A549 (cell line): ENCODE measurements at regions not wholly inside any gene's neighbourhood (a gene's known extent, or its start where the extent isn't known, plus 50 kb on each side); places are given as distances from the start of the nearest gene placed in this dataset.

Source experiments
- ATAC-seq, 2 experiments: fragments of 200-7000 bp in 1 of 2; fragments of >200 bp in 1 of 2; cut with Nextera tagmentation in 1 of 2; cut with Tn5 transposase in 1 of 2; 3 replicates each; pipeline versions ENCODE4 v1.8.0 to v1.9.1; 2018 to 2020; ENCODE audit warnings: mild to moderate bottlenecking in 1 of 2, moderate library complexity in 1 of 2
- CTCF ChIA-PET: fragments of 300-600 bp; sonication (Branson Sonifier 250); formaldehyde crosslinking; extraction: SDS; loops from one replicate; lab custom pipeline; 2021; ENCODE audit warnings: antibody characterized with exemption, inconsistent platforms; lab: Yijun Ruan, JAX
- POLR2A ChIA-PET: fragments of 350-600 bp; formaldehyde crosslinking; extraction: SDS; loops from one replicate; lab custom pipeline; 2021; ENCODE audit warnings: antibody characterized with exemption, inconsistent platforms; lab: Yijun Ruan, JAX
- DNase-seq, 2 experiments: peaks; one replicate each; pipeline versions ENCODE4 v3.0.0 to v3.0.0-alpha.2; 2011 to 2016; ENCODE audit warnings: low read depth in 1 of 2, low spot score in 1 of 2
- FAIRE-seq: peaks from 2 replicates; lab custom pipeline; 2011; peaks lifted over from hg19 to GRCh38; lab: Jason Lieb, UNC
- H3K27ac ChIP-seq, 2 experiments: fragments of >200 bp; sonication (Bioruptor Twin); formaldehyde crosslinking; 3 replicates each; pipeline ENCODE4 v1.5.1; 2016 to 2017
- H3K4me1 ChIP-seq: fragments of >200 bp; sonication (Bioruptor Twin); formaldehyde crosslinking; 3 replicates; pipeline ENCODE4 v1.6.1; 2016
- H3K4me2 ChIP-seq: fragments of >200 bp; sonication (Bioruptor Twin); formaldehyde crosslinking; 3 replicates; pipeline ENCODE4 v1.6.1; 2016
- H3K4me3 ChIP-seq: fragments of >200 bp; sonication (Bioruptor Twin); formaldehyde crosslinking; 3 replicates; pipeline ENCODE4 v1.5.1; 2016
- H3K9me3 ChIP-seq: fragments of >200 bp; sonication (Bioruptor Twin); formaldehyde crosslinking; 3 replicates; pipeline ENCODE4 v1.6.1; 2016
- ATOH8 ChIP-seq: fragments of 250-450 bp; sonication (Bioruptor Pico); IDR thresholded peaks from 2 replicates; pipeline ENCODE4 v1.5.0; 2020; ENCODE audit warnings: low read depth, mild to moderate bottlenecking, moderate library complexity
- BCL3 ChIP-seq: fragments of >200 bp; sonication (Bioruptor Twin); formaldehyde crosslinking; IDR thresholded peaks from 3 replicates; pipeline ENCODE4 v1.6.1; 2016
- CHD4 ChIP-seq: fragments of 200-600 bp; sonication (generic); IDR thresholded peaks from 2 replicates; pipeline ENCODE4 v1.6.1; 2016; ENCODE audit warnings: antibody characterized with exemption, mild to moderate bottlenecking, borderline replicate concordance
- E2F6 ChIP-seq: IDR thresholded peaks from 2 replicates; pipeline ENCODE4 v1.6.1; 2012; ENCODE audit warnings: low read depth, borderline replicate concordance
- EHF ChIP-seq: fragments of 250-450 bp; sonication (Bioruptor Pico); IDR thresholded peaks from 2 replicates; pipeline ENCODE4 v1.5.0; 2020; ENCODE audit warnings: mild to moderate bottlenecking
- ELK1 ChIP-seq: fragments of 150-350 bp; IDR thresholded peaks from 2 replicates; pipeline ENCODE4 v1.6.1; 2014; ENCODE audit warnings: low read depth, mild to moderate bottlenecking, low read length
- FOSL2 ChIP-seq, 2 experiments: fragments of 450-650 bp in 1 of 2; fragments of >200 bp in 1 of 2; sonication (Bioruptor Twin) in 1 of 2; formaldehyde crosslinking; IDR thresholded peaks; 2 replicates each; pipeline versions ENCODE4 v1.5.0 to v1.6.1; 2016 to 2020; ENCODE audit warnings: mild to moderate bottlenecking in 1 of 2, moderate library complexity in 1 of 2
- HEYL ChIP-seq: fragments of 250-450 bp; sonication (Bioruptor Pico); IDR thresholded peaks from 2 replicates; pipeline ENCODE4 v1.8.0; 2021; ENCODE audit warnings: mild to moderate bottlenecking, moderate library complexity
- HMGXB4 ChIP-seq: fragments of 250-450 bp; sonication (Bioruptor Pico); IDR thresholded peaks from 2 replicates; pipeline ENCODE4 v1.5.0; 2021; ENCODE audit warnings: mild to moderate bottlenecking, moderate library complexity, borderline replicate concordance
- HOXB5 ChIP-seq: fragments of 250-450 bp; sonication (Bioruptor Pico); IDR thresholded peaks from 2 replicates; pipeline ENCODE4 v1.5.0; 2020; ENCODE audit warnings: mild to moderate bottlenecking, moderate library complexity
- JUN ChIP-seq, 2 experiments: fragments of >200 bp; sonication (Bioruptor Twin); formaldehyde crosslinking; IDR thresholded peaks; 2 replicates in 1 of 2; 3 replicates in 1 of 2; pipeline ENCODE4 v1.6.1; 2016 to 2017
- JUNB ChIP-seq: fragments of >200 bp; sonication (Bioruptor Twin); formaldehyde crosslinking; IDR thresholded peaks from 2 replicates; pipeline ENCODE4 v1.6.1; 2016
- MYC ChIP-seq: IDR thresholded peaks from 2 replicates; pipeline ENCODE4 v1.6.1; 2012; ENCODE audit warnings: mild to moderate bottlenecking, inconsistent platforms, low read length, improper control_type of control experiment, borderline replicate concordance
- NFE2L2 ChIP-seq: fragments of 150-350 bp; conservative IDR thresholded peaks from 2 replicates; pipeline ENCODE4 v1.6.1; 2014; ENCODE audit warnings: low read length
- NR3C1 ChIP-seq: fragments of >200 bp; sonication (Bioruptor Twin); formaldehyde crosslinking; IDR thresholded peaks from 3 replicates; pipeline ENCODE4 v1.6.1; 2017
- POLR2AphosphoS2 ChIP-seq: conservative IDR thresholded peaks from 2 replicates; pipeline ENCODE4 v1.6.1; 2012; ENCODE audit warnings: low read length, improper control_type of control experiment, inconsistent platforms
- RAD21 ChIP-seq, 2 experiments: fragments of >200 bp in 1 of 2; sonication (Bioruptor Twin) in 1 of 2; formaldehyde crosslinking in 1 of 2; IDR thresholded peaks in 1 of 2; conservative IDR thresholded peaks in 1 of 2; 2 replicates in 1 of 2; 3 replicates in 1 of 2; pipeline ENCODE4 v1.6.1; 2012 to 2018; ENCODE audit warnings: inconsistent platforms in 1 of 2
- RARB ChIP-seq: fragments of 250-450 bp; sonication (Bioruptor Pico); IDR thresholded peaks from 2 replicates; pipeline ENCODE4 v1.8.0; 2021; ENCODE audit warnings: mild to moderate bottlenecking, moderate library complexity
- TP53 ChIP-seq: fragments of 250-450 bp; sonication (Bioruptor Pico); IDR thresholded peaks from 2 replicates; pipeline ENCODE4 v1.5.0; 2021; ENCODE audit warnings: mild to moderate bottlenecking, moderate library complexity
- USF2 ChIP-seq: fragments of 450-650 bp; IDR thresholded peaks from 2 replicates; pipeline ENCODE4 v1.6.1; 2014; ENCODE audit warnings: antibody characterized with exemption
- WGBS: methylation state at CpG from one replicate; pipeline ENCODE4 v1.1.6; 2017; ENCODE audit errors: missing lambda C conversion rate; 5-methylcytosine and 5-hydroxymethylcytosine counted together

- POLR2A ChIA-PET, result no interaction called here
- FAIRE-seq, result no peak
- Histone ChIP-seq H3K4me2 (no peak overlapping the region), H3K9me3 (no peaks in the 10 kb centered on the region), H3K4me1 (no peaks in the 10 kb centered on the region), H3K4me3 (no peak overlapping the region), H3K27ac (no peak overlapping the region)
- 15% methylated on average over 6 of the region's 6 CpGs for WGBS
- ATAC-seq, result no peak
- DNase-seq, result no peak
- CTCF ChIA-PET, result no interaction called here
- TF ChIP-seq USF2, result no peak
These were observed 173.7 kb upstream of the CDH11 start for GRCh38 chr16:65295527-65295926.

GRCh38 chr16:65294708-65295107 lies 172.8 kb upstream of the CDH11 start:
- no peak for FAIRE-seq
- POLR2A ChIA-PET, result no interaction called here
- Histone ChIP-seq H3K4me1 (no peaks in the 10 kb centered on the region), H3K27ac (no peak overlapping the region), H3K4me2 (no peak overlapping the region), H3K4me3 (no peak overlapping the region), H3K9me3 (no peaks in the 10 kb centered on the region)
- no peak for DNase-seq
- 33% methylated on average over 2 of the region's 2 CpGs for WGBS
- TF ChIP-seq ATOH8 (no peak), RARB (CRISPR knock-in tag) (no peak), HOXB5 (CRISPR knock-in tag) (no peak), POLR2AphosphoS2 (no peak), RAD21 (conservative IDR thresholded peaks at IDR 0.05 in 1 of 2, IDR thresholded peaks at IDR 0.05 in 1 of 2) (no peak), HMGXB4 (CRISPR knock-in tag) (no peak)
- no peak for ATAC-seq
- CTCF ChIA-PET, result no interaction called here

GRCh38 chr16:65294165-65294564 lies 172.3 kb upstream of the CDH11 start:
- ATAC-seq (no peak), DNase-seq (no peak), FAIRE-seq (no peak)
- CTCF ChIA-PET, result no interaction called here
- WGBS, result 0% methylated on average over 3 of the region's 3 CpGs
- Histone ChIP-seq H3K27ac (no peak overlapping the region), H3K4me1 (no peaks in the 10 kb centered on the region), H3K4me2 (no peak overlapping the region), H3K4me3 (no peak overlapping the region), H3K9me3 (no peaks in the 10 kb centered on the region)
- TF ChIP-seq EHF, result no peak
- no peak for TF ChIP-seq E2F6
- no peak for TF ChIP-seq CHD4
- TF ChIP-seq ELK1, result no peak
- TF ChIP-seq NR3C1, result no peak
- no peak for TF ChIP-seq HEYL (CRISPR knock-in tag)
- TF ChIP-seq MYC, result no peak
- no peak for TF ChIP-seq JUNB
- no peak for TF ChIP-seq JUN (IDR thresholded peaks at IDR 0.05)
- TF ChIP-seq FOSL2 (IDR thresholded peaks at IDR 0.05), result no peak
- TF ChIP-seq FOSL2 (CRISPR knock-in tag; IDR thresholded peaks at IDR 0.05), result no peak
- no peak for TF ChIP-seq TP53 (CRISPR knock-in tag)
- no peak for TF ChIP-seq BCL3
- TF ChIP-seq NFE2L2, result no peak
- POLR2A ChIA-PET, result no interaction called here
